NB4 (cell line): ENCODE measurements at regions not wholly inside any gene's neighbourhood (a gene's known extent, or its start where the extent isn't known, plus 50 kb on each side); places are given as distances from the start of the nearest gene placed in this dataset.

ENCODE experiments used
- DNase-seq: peaks from one replicate; pipeline ENCODE4 v3.0.0; 2010; ENCODE audit warnings: low read depth
- H3K4me3 ChIP-seq: one replicate; pipeline ENCODE4 v1.5.1; 2011; ENCODE audit warnings: mild to moderate bottlenecking, low read depth, low read length, moderate library complexity
- MYC ChIP-seq: IDR thresholded peaks from 2 replicates; pipeline ENCODE4 v1.6.1; 2011; ENCODE audit warnings: low read depth, low read length
- POLR2A ChIP-seq: IDR thresholded peaks from 2 replicates; pipeline ENCODE4 v1.6.1; 2011; ENCODE audit warnings: mild to moderate bottlenecking; ENCODE audit not compliant: insufficient read length; ENCODE audit errors: extremely low read depth
- TF ChIP-seq, protein P1 (sequence below): IDR thresholded peaks from one replicate; pipeline ENCODE4 v1.5.1; 2012; ENCODE audit warnings: low read depth, low read length
- TF ChIP-seq, protein P2 (sequence below): IDR thresholded peaks from 2 replicates; pipeline ENCODE4 v1.6.1; 2011; ENCODE audit warnings: low read depth, low read length

DNA sequence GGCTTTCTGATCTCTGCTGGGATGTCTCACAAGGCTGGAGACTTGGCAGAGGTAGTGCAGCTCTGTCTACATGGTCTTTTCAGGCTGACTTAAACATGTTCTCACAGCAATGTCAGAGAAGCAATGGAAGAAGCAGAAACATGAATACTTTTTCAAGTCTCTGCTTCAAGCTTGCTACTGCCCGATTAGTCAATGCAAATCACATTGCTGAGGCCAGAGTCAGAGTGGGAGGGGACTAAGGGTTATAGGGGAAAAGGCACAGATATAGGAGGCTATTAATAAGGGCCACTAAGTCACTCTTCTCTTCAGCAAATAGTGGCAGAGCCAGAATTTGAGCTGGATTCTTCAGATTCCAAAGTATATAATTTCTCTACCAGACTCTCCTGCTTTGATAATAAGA is 390.5 kb downstream of the TMEM135 start:
- no peak overlapping the region for H3K4me3 ChIP-seq

DNA sequence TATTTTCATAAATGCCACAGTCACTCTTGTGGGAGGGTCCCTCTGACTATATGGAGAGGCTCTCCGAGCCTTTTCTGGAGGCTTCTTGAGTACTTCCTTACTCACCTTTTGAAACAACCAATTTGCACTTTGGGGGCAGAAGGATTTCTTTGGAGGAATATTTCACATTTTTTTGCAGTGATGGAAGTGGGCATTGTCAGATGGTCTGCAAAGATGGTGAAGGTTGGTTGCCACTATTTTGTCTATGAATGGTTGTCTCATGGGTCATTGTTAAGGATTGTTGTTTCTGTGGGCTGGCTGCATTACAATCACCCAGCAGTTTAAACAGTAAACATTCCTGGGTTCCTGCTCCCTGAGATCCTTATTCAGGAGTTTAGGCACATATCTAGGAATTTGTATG is 388.2 kb downstream of the TMEM135 start:
- TF ChIP-seq, protein P1, sequence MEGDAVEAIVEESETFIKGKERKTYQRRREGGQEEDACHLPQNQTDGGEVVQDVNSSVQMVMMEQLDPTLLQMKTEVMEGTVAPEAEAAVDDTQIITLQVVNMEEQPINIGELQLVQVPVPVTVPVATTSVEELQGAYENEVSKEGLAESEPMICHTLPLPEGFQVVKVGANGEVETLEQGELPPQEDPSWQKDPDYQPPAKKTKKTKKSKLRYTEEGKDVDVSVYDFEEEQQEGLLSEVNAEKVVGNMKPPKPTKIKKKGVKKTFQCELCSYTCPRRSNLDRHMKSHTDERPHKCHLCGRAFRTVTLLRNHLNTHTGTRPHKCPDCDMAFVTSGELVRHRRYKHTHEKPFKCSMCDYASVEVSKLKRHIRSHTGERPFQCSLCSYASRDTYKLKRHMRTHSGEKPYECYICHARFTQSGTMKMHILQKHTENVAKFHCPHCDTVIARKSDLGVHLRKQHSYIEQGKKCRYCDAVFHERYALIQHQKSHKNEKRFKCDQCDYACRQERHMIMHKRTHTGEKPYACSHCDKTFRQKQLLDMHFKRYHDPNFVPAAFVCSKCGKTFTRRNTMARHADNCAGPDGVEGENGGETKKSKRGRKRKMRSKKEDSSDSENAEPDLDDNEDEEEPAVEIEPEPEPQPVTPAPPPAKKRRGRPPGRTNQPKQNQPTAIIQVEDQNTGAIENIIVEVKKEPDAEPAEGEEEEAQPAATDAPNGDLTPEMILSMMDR: no peak
- no peak for TF ChIP-seq MYC
- TF ChIP-seq, protein P2, sequence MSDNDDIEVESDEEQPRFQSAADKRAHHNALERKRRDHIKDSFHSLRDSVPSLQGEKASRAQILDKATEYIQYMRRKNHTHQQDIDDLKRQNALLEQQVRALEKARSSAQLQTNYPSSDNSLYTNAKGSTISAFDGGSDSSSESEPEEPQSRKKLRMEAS: no peak
- no peak for TF ChIP-seq POLR2A
- no peak for DNase-seq
- no peak overlapping the region for H3K4me3 ChIP-seq

More for the DNA sequence above, 390.5 kb downstream of the TMEM135 start:
- DNase-seq: no peak
- TF ChIP-seq, protein P2: no peak
- TF ChIP-seq MYC (no peak), POLR2A (no peak)
- TF ChIP-seq, protein P1: no peak

DNA sequence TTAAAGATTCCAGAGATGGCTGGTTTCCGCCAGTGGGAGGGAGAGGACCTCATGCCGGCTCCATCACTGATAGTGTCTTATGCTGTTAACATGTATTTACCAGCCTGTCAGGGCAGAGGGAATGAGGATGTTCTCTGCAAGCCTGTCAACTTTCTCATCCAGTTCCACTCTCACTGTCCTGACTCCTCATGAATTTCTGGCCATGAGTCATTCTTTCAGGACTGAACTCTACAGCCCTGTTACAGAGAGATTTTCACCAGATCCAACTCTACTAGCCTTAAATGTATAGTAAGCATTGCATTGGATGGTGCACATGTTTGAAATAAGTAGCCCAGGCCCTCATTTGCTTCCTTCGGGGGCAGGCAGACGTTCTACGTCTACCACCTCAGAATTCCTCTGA is 387.7 kb downstream of the TMEM135 start:
- no peak for DNase-seq
- TF ChIP-seq, protein P1: no peak
- TF ChIP-seq MYC (no peak), POLR2A (no peak)
- TF ChIP-seq, protein P2: no peak
- H3K4me3 ChIP-seq: no peak overlapping the region

DNA sequence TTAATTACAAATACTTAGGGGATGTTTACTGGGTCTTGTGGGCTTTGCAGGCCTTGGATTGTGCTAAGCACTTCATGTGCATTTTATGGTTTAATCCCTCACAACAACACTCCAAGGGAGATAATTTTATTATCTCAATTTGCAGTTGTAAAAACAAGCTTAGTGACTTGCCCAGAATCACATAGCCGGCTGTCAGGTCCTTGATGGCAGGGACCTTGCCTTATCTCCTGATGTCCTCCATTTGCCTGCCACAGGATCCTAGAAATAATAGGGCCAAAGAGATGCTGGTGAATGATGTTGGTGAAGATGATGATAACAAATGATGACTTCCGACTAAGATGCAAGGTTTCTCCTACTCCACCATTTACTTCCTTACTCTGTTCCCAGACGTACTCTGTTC is 385.4 kb downstream of the TMEM135 start:
- no peak for DNase-seq
- H3K4me3 ChIP-seq: no peak overlapping the region
- TF ChIP-seq, protein P1: no peak
- TF ChIP-seq MYC: no peak
- TF ChIP-seq, protein P2: no peak
- TF ChIP-seq POLR2A: no peak

DNA sequence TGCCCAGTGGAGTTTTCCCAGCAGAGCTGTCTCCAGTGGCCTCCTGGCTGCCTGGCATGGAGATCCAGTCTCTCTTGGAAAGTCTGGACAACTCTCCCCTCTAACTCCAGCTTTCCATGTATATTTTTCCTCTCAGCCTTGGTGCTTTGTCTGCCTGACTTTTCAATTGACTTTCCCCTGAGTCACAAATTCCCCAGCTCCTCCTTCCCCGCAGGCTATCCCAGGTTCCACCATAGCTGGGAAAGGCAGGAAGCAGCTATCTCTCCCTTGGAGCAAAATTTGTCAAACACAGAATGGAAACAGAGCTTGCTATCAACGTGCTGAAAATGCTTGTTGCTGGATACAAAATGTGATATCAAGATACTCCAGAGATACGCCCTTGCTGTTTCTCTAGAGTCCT is 384.8 kb downstream of the TMEM135 start:
- TF ChIP-seq POLR2A (no peak), MYC (no peak)
- TF ChIP-seq, protein P1: no peak
- TF ChIP-seq, protein P2: no peak
- H3K4me3 ChIP-seq: no peak overlapping the region
- no peak for DNase-seq

DNA sequence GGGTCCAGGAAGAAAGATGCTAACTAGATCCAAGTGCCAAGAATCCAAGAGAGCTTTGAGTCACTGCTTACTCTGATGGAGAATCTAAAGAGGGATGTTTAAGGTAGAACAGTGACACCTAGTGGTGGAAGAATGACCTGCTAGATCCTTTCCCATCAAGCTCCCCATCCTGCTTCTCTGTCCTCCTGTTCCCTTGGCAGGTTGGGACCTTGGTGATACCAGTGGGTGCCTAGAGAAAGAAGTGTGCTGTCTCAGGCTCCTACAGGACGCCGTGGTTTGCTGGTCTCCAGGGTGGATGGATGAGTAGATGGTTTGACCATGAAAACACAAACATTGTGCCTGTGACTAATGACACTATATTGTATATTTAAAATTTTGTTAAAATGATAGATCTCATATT is 383.7 kb downstream of the TMEM135 start:
- TF ChIP-seq POLR2A (no peak), MYC (no peak)
- TF ChIP-seq, protein P2: no peak
- TF ChIP-seq, protein P1: peak; percentile 75
- H3K4me3 ChIP-seq: no peak overlapping the region
- peak; percentile 77 for DNase-seq
